Epithelial cell of proximal tubule (primary cell): ENCODE measurements at regions not wholly inside any gene's neighbourhood (a gene's known extent, or its start where the extent isn't known, plus 50 kb on each side); places are given as distances from the start of the nearest gene placed in this dataset.

Experiments
- DNase-seq: peaks from one replicate; pipeline ENCODE4 v3.0.0-alpha.2; 2011; ENCODE audit warnings: low read depth
- H3K4me3 ChIP-seq: 2 replicates; pipeline ENCODE4 v1.5.1; 2011; ENCODE audit warnings: low read depth, mild to moderate bottlenecking, low read length
- TF ChIP-seq, protein P1 (sequence below): conservative IDR thresholded peaks from 2 replicates; pipeline ENCODE4 v1.5.1; 2012; ENCODE audit warnings: low read depth, mild to moderate bottlenecking, low read length

DNA sequence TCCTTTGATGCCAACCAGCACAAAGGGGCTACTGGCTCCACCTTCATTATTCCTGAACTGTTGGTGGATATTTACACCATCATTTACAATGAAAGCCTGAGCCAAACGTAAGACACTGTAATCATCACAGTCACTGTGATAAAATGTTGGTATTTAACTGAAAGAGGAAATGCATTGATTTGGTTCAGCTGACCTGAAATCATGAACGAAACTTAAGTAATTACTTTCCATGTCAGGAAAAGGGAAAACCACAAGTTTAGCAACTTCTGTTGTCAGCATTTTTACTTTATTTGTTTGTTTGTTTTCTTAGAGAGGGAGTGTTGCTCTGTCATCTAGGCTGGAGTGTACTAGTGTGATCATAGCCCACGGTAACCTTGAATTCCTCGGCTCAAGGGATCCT lies 247.8 kb upstream of the FAM47A start:
- TF ChIP-seq, protein P1, sequence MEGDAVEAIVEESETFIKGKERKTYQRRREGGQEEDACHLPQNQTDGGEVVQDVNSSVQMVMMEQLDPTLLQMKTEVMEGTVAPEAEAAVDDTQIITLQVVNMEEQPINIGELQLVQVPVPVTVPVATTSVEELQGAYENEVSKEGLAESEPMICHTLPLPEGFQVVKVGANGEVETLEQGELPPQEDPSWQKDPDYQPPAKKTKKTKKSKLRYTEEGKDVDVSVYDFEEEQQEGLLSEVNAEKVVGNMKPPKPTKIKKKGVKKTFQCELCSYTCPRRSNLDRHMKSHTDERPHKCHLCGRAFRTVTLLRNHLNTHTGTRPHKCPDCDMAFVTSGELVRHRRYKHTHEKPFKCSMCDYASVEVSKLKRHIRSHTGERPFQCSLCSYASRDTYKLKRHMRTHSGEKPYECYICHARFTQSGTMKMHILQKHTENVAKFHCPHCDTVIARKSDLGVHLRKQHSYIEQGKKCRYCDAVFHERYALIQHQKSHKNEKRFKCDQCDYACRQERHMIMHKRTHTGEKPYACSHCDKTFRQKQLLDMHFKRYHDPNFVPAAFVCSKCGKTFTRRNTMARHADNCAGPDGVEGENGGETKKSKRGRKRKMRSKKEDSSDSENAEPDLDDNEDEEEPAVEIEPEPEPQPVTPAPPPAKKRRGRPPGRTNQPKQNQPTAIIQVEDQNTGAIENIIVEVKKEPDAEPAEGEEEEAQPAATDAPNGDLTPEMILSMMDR: no peak
- H3K4me3 ChIP-seq: no peak overlapping the region
- DNase-seq: no peak

DNA sequence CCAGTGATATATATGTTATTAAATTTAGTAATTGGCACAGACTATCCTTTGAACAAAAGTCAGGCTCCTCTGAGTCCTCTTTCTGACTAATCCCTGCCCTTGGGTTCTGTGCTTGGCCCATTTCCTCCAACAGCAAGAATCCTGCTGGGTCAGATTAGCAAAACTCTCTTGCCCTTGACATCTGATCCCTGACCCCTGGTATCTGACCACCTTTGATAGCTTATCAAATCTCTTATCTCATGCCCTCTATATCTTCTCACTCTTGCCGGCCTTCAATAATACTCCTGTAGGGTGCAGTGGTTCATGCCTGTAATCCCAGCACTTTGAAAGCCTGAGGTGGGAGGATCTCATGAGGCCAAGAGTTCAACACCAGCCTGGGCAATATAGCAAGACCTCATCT lies 245.5 kb upstream of the FAM47A start:
- TF ChIP-seq, protein P1: no peak
- H3K4me3 ChIP-seq: no peak overlapping the region
- DNase-seq: no peak

DNA sequence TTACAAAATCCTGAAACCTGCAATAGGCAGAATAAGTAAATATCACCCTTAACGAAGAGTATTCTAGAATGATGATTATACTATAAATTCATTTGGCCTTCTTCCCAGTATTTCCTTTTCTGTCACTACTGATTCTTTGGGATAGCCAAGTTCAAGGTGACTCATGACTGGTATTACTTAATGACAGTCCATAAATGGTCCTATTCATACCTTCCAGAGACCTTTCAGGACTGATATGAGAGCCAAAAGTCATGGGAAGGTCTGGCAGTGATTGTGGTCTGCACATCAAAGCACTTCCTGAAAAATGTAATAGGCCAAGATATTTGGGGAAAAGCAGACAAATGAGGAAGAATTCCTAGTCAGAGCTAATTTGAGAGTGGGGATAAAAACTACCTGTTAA lies 239.6 kb upstream of the FAM47A start:
- TF ChIP-seq, protein P1: no peak
- H3K4me3 ChIP-seq: no peak overlapping the region
- DNase-seq: no peak

DNA sequence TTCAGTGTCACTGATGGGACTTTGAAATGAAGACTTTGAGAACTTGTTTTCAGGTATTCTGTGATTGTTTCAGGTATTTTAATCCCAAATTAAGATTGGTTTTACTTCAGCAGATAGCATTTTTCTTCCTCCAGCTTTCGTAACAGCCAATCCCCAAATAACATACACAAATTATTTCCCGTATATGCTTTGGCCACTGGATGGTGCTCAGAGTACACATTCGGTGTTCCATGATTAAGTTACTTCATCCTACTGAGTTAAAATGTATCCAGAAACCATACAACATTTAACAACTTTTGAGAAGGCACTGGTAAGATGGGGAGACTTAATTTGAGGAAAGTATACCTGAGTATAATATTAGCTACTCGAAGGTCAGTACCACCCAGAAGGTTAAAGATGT lies 233.4 kb upstream of the FAM47A start:
- no peak overlapping the region for H3K4me3 ChIP-seq
- DNase-seq: no peak
- TF ChIP-seq, protein P1: peak; percentile 56

DNA sequence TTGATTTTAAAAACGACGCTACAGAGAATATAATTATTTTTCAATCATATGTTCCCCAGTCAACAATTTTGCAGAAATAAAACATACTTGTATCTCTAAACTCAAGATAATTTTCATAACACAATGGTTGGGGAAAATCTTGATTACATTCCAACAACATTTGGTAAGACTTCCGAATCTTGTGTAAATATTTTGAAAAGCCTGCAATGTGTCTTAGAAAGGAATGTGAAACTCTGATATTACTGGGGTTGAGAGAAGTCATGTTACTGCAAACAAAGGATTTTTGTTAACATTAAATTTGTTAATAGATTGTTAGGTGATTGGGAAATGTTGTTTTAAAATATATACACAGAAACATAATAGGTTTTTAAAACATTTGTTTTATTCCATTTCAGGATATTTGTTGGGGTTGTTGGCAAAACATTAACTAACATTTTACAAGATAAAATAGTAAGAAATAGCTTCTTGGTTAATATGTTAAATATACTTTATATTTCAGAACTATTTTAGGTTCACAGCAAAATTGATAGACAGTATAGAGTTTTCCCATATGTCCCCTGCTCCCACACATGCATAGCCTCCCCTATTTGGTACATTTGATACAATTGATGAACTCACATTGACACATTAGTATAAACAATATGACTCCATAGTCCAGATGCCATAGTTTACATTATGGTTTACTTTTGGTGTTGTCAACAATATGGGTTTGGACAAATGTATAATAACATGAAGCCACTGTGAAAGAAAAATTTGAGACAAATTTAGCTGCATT lies 218.6 kb upstream of the FAM47A start:
- DNase-seq: no peak
- TF ChIP-seq, protein P1: no peak
- no peak overlapping the region for H3K4me3 ChIP-seq

DNA sequence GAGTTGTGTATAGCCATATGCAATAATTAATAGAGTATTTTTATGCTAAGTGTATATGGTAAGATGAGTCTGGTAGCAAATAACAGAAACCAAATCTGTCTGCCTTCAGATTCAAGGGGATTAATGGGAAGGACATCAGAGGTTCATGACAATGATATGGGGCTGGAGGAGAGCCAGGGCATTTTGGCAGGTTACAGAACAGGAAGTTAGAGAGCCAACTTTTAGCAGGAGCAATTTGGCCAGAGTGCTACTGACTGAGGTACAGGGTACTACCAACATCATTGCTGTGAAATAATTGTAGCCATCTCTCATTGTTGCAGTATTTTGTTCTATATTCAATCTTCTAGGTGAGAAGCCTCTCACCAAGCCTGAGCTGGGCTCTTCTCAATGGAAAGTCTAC lies 210.9 kb upstream of the FAM47A start:
- TF ChIP-seq, protein P1: no peak
- no peak for DNase-seq
- H3K4me3 ChIP-seq: no peak overlapping the region

DNA sequence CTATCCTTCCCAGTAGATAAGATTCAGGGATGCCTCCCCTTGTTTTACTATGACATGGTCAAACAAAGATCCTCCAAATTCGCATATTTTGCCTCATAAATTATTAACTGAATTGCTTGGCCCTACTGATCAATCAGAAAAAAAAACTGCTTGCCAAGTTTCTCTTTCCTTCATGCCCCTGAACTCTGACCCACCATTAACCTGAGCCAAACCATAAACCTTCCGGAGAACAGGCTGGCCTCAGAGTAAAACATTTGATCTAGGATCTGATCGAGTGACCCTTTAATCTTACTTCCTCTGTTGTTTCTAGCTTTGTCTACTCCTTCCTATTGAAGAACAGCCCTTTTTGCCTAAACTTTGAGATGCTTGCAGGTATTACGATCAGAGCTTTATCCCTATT lies 209.7 kb upstream of the FAM47A start:
- no peak for DNase-seq
- TF ChIP-seq, protein P1: no peak
- no peak overlapping the region for H3K4me3 ChIP-seq
